ENCODE measurements at regions not wholly inside any gene's neighbourhood (a gene's known extent, or its start where the extent isn't known, plus 50 kb on each side); places are given as distances from the start of the nearest gene placed in this dataset.

DNA sequence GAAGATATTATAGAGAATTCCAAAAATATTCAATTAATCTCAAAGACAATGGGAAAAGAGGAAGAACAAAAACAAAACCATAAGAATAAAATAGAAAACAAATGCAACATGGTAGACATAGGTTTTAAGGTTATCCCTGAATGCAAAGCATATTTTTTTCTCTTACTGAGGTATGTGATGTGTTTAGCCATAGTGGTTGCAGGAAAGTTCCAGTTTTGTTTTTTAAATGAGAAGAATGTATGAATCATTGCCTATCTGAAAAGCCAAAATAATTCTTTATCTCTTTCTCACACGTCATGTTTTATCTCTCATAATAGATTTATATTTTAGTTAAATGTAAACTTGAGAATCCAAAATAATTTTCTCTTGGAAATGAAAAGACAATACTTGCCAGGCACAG lies 2591.7 kb upstream of the PCDH20 start:
- Histone ChIP-seq H3K9me3 (ENCODE audit: insufficient read depth, low read depth, low read length) (no peaks in the 10 kb centered on the region), H3K9ac (ENCODE audit: low read depth, low read length, poor library complexity, severe bottlenecking) (no peak overlapping the region), H4K20me1 (ENCODE audit: insufficient read depth, low read length, poor library complexity, severe bottlenecking) (no peaks in the 10 kb centered on the region), H3K9me2 (replicated peaks; ENCODE audit: low read depth, low read length) (no peaks in the 10 kb centered on the region), H3K4me2 (ENCODE audit: low read depth, low read length, poor library complexity, severe bottlenecking) (no peak overlapping the region), H2AFZ (ENCODE audit: low read length) (no peak overlapping the region), H3K36me3 (ENCODE audit: insufficient read depth, low read length) (no peaks in the 10 kb centered on the region), H3K4me3 (ENCODE audit: low read length, poor library complexity, severe bottlenecking) (no peak overlapping the region), H3K27me3 (ENCODE audit: insufficient read depth, low read length, poor library complexity, severe bottlenecking) (no peaks in the 10 kb centered on the region), H3K79me2 (ENCODE audit: insufficient read depth, low read length) (no peaks in the 10 kb centered on the region), H3F3A (ENCODE audit: low read depth) (no peaks in the 10 kb centered on the region), H3K4me1 (ENCODE audit: insufficient read depth, low read length, poor library complexity, severe bottlenecking) (peaks cover 8% of the 10 kb centered on the region)
- TF ChIP-seq CTCF (conservative IDR thresholded peaks at IDR 0.05; ENCODE audit: low read length): no peak
- TF ChIP-seq EZH2phosphoT487 (IDR thresholded peaks at IDR 0.05; ENCODE audit: borderline replicate concordance): no peak

- Histone ChIP-seq H3K4me1 (ENCODE audit: insufficient read depth, low read length, poor library complexity, severe bottlenecking) (no peaks in the 10 kb centered on the region), H3K4me3 (ENCODE audit: low read length, poor library complexity, severe bottlenecking) (no peak overlapping the region), H3K9ac (ENCODE audit: low read depth, low read length, poor library complexity, severe bottlenecking) (no peak overlapping the region), H3K9me2 (replicated peaks; ENCODE audit: low read depth, low read length) (no peaks in the 10 kb centered on the region), H3K79me2 (ENCODE audit: insufficient read depth, low read length) (no peaks in the 10 kb centered on the region), H3K36me3 (ENCODE audit: insufficient read depth, low read length) (no peaks in the 10 kb centered on the region), H3F3A (ENCODE audit: low read depth) (no peaks in the 10 kb centered on the region), H3K4me2 (ENCODE audit: low read depth, low read length, poor library complexity, severe bottlenecking) (no peak overlapping the region), H3K9me3 (ENCODE audit: insufficient read depth, low read depth, low read length) (no peaks in the 10 kb centered on the region), H3K27me3 (ENCODE audit: insufficient read depth, low read length, poor library complexity, severe bottlenecking) (no peaks in the 10 kb centered on the region), H4K20me1 (ENCODE audit: insufficient read depth, low read length, poor library complexity, severe bottlenecking) (no peaks in the 10 kb centered on the region), H2AFZ (ENCODE audit: low read length) (no peak overlapping the region)
- no peak for TF ChIP-seq CTCF (conservative IDR thresholded peaks at IDR 0.05; ENCODE audit: low read length)
- no peak for TF ChIP-seq EZH2phosphoT487 (IDR thresholded peaks at IDR 0.05; ENCODE audit: borderline replicate concordance)
Measured at GRCh38 chr13:64000321-64000720, 2584.7 kb upstream of the PCDH20 start.

DNA sequence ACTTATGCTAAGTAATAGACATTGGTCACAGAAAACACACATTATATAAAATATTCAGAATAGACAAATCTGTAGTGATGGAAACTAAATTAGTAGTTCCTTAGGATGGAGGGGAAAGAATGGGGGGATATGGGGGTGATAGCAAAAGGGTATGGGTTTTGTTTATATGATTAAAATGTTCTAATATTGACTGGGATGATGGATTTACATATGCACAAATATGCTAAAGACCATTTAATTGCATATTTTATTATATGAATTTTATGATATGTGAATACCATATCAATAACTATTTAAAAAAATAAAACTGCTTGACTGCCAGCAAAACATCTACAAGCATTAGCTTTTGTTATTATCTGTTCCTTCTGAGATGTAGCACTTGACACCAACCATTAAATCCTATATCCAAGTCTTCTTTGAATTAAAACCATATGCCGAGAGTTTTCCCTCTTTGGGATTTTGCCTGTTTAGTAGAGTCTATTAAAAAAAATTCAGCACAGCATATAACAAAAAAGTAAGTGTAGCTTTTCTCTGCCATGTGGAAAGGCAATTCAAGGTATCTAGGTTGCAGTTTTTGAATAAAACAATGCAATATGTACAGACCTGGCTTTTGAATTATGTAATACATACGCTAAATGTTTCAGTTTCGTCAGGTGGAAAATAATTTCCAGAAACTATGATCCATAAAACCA lies 2584.1 kb upstream of the PCDH20 start:
- Histone ChIP-seq H3K9ac (ENCODE audit: low read depth, low read length, poor library complexity, severe bottlenecking) (no peak overlapping the region), H3K4me2 (ENCODE audit: low read depth, low read length, poor library complexity, severe bottlenecking) (no peak overlapping the region), H3K9me3 (ENCODE audit: insufficient read depth, low read depth, low read length) (no peaks in the 10 kb centered on the region), H3K27me3 (ENCODE audit: insufficient read depth, low read length, poor library complexity, severe bottlenecking) (no peaks in the 10 kb centered on the region), H3K4me1 (ENCODE audit: insufficient read depth, low read length, poor library complexity, severe bottlenecking) (no peaks in the 10 kb centered on the region), H3F3A (ENCODE audit: low read depth) (no peaks in the 10 kb centered on the region), H3K9me2 (replicated peaks; ENCODE audit: low read depth, low read length) (no peaks in the 10 kb centered on the region), H3K36me3 (ENCODE audit: insufficient read depth, low read length) (no peaks in the 10 kb centered on the region), H4K20me1 (ENCODE audit: insufficient read depth, low read length, poor library complexity, severe bottlenecking) (no peaks in the 10 kb centered on the region), H3K79me2 (ENCODE audit: insufficient read depth, low read length) (no peaks in the 10 kb centered on the region), H3K4me3 (ENCODE audit: low read length, poor library complexity, severe bottlenecking) (no peak overlapping the region), H2AFZ (ENCODE audit: low read length) (no peak overlapping the region)
- TF ChIP-seq EZH2phosphoT487 (IDR thresholded peaks at IDR 0.05; ENCODE audit: borderline replicate concordance) (no peak), CTCF (conservative IDR thresholded peaks at IDR 0.05; ENCODE audit: low read length) (no peak)

Data from Loucy (cell line).